GM12873 (cell line): ENCODE measurements at regions not wholly inside any gene's neighbourhood (a gene's known extent, or its start where the extent isn't known, plus 50 kb on each side); places are given as distances from the start of the nearest gene placed in this dataset.

Experiments used
- CTCF ChIP-seq: IDR thresholded peaks from 2 replicates; pipeline ENCODE4 v1.5.1; 2012; ENCODE audit warnings: low read depth, mild to moderate bottlenecking, moderate library complexity, low read length, control low read depth; ENCODE audit not compliant: insufficient read depth; ENCODE audit errors: missing control alignments

- TF ChIP-seq CTCF: no peak
Observed at GRCh38 chr2:19654310-19655090, 247.3 kb downstream of the TTC32 start.

- no peak for TF ChIP-seq CTCF
Observed at GRCh38 chr2:19653509-19653908, 248.3 kb downstream of the TTC32 start.

GRCh38 chr2:19652811-19653210 lies 249.0 kb downstream of the TTC32 start:
- TF ChIP-seq CTCF: no peak

- no peak for TF ChIP-seq CTCF
Observed at GRCh38 chr2:19651466-19651865, 250.3 kb downstream of the TTC32 start.

GRCh38 chr2:19649785-19650380 lies 251.9 kb downstream of the TTC32 start:
- TF ChIP-seq CTCF: no peak

- TF ChIP-seq CTCF: no peak
Observed at GRCh38 chr2:19649142-19649541, 252.6 kb downstream of the TTC32 start.

GRCh38 chr2:19648583-19648982 lies 253.2 kb downstream of the TTC32 start:
- TF ChIP-seq CTCF: no peak
